Activated T-helper 2 cell treated with anti-CD3 and anti-CD28 coated beads, Interferon-gamma antibody, Interleukin-2, Interleukin-4, amounts not matched to agents 10 μg/mL and 5 μg/mL and 100 μg/mL, durations not matched to agents 14 hours and 24 hours and 36 hours (primary cell): ENCODE measurements at regions not wholly inside any gene's neighbourhood (a gene's known extent, or its start where the extent isn't known, plus 50 kb on each side); places are given as distances from the start of the nearest gene placed in this dataset.

Experiments
- DNase-seq: peaks from one replicate; pipeline ENCODE4 v3.0.0; 2021; ENCODE audit warnings: low spot score
- H3K27ac Mint-ChIP-seq: one replicate; pipeline ENCODE4 v1.8.0; 2021; ENCODE audit warnings: mixed read lengths
- H3K27me3 Mint-ChIP-seq: one replicate; pipeline ENCODE4 v1.8.0; 2021; ENCODE audit warnings: low read depth, mixed read lengths
- H3K36me3 Mint-ChIP-seq: one replicate; pipeline ENCODE4 v1.8.0; 2021; ENCODE audit warnings: low read depth, mixed read lengths
- H3K4me1 Mint-ChIP-seq: one replicate; pipeline ENCODE4 v1.8.0; 2021; ENCODE audit warnings: low read depth, mixed read lengths
- H3K4me3 Mint-ChIP-seq: one replicate; pipeline ENCODE4 v1.8.0; 2021; ENCODE audit warnings: low read depth, mild to moderate bottlenecking, moderate library complexity, mixed read lengths
- H3K9me3 Mint-ChIP-seq: one replicate; pipeline ENCODE4 v1.8.0; 2021; ENCODE audit warnings: mixed read lengths
- intact Hi-C: fragments of 100-400 bp; cut with micrococcal nuclease; formaldehyde crosslinking; loops from one replicate; pipeline ENCODE4 v1.15.1; 2023

- no peaks in the 10 kb centered on the region for H3K4me1 Mint-ChIP-seq
- no peak overlapping the region for H3K4me3 Mint-ChIP-seq
- no peak for DNase-seq
- H3K27me3 Mint-ChIP-seq: no peaks in the 10 kb centered on the region
- no peaks in the 10 kb centered on the region for H3K9me3 Mint-ChIP-seq
- intact Hi-C loops: no loop called here
- no peaks in the 10 kb centered on the region for H3K36me3 Mint-ChIP-seq
- no peak overlapping the region for H3K27ac Mint-ChIP-seq
Observed at GRCh38 chr5:130278136-130278535, 373.9 kb downstream of the CHSY3 start.

DNA sequence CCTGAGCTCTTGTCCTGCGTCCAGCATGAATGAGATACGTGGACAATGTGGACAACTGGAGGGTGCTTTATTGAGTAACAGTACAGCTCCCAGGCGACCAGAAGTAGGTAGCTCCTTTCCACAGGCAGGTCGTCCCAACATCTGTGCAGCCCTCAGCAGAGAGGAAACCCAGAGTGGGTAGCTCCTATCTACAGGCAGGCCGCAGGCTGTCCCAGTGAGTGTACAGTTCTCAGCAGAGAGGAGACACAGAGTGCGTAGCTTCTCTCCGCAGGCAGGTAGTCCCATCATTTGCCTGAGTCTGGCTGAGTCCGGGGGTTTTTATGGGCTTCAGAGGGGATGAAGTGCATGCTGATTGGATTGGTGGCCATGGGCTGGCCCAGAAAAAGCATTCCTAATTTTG lies 373.3 kb downstream of the CHSY3 start:
- Mint-ChIP-seq H3K27me3 (no peaks in the 10 kb centered on the region), H3K36me3 (no peaks in the 10 kb centered on the region), H3K4me3 (no peak overlapping the region), H3K9me3 (no peaks in the 10 kb centered on the region), H3K27ac (no peak overlapping the region), H3K4me1 (no peaks in the 10 kb centered on the region)
- DNase-seq: no peak
- intact Hi-C loops: no loop called here

- no peak overlapping the region for H3K4me3 Mint-ChIP-seq
- no peaks in the 10 kb centered on the region for H3K36me3 Mint-ChIP-seq
- H3K27ac Mint-ChIP-seq: no peak overlapping the region
- H3K9me3 Mint-ChIP-seq: no peaks in the 10 kb centered on the region
- intact Hi-C loops: no loop called here
- no peaks in the 10 kb centered on the region for H3K4me1 Mint-ChIP-seq
- no peaks in the 10 kb centered on the region for H3K27me3 Mint-ChIP-seq
- no peak for DNase-seq
Observed at GRCh38 chr5:130277002-130277401, 372.7 kb downstream of the CHSY3 start.

- no peak for DNase-seq
- Mint-ChIP-seq H3K27ac (no peak overlapping the region), H3K4me3 (no peak overlapping the region), H3K27me3 (no peaks in the 10 kb centered on the region), H3K4me1 (no peaks in the 10 kb centered on the region), H3K9me3 (no peaks in the 10 kb centered on the region), H3K36me3 (no peaks in the 10 kb centered on the region)
- intact Hi-C loops: no loop called here
Observed at GRCh38 chr5:130272837-130273236, 368.6 kb downstream of the CHSY3 start.

DNA sequence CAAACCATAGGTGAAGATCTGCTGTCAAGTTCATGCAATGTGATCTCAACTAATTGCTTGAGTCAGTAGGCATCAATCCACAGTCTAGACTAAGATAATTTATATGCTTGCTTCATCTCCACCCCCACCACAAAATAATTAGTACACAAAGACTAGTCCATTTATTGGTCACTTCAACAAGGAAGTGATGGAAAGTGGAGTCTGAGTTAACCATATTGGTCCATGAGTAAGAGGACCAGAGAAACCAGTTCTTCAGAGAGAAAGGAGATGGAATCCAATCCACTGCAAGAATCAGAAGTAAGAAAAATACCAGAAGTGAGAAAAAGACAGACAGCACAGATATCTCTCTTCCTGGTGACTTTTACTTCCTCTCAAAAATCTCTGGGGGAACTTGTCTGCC lies 366.5 kb downstream of the CHSY3 start:
- no peaks in the 10 kb centered on the region for H3K27me3 Mint-ChIP-seq
- DNase-seq: no peak
- H3K4me1 Mint-ChIP-seq: no peaks in the 10 kb centered on the region
- no peaks in the 10 kb centered on the region for H3K9me3 Mint-ChIP-seq
- H3K36me3 Mint-ChIP-seq: no peaks in the 10 kb centered on the region
- intact Hi-C loops: no loop called here
- H3K27ac Mint-ChIP-seq: no peak overlapping the region
- no peak overlapping the region for H3K4me3 Mint-ChIP-seq

GRCh38 chr5:130268489-130268888 lies 364.2 kb downstream of the CHSY3 start:
- no peaks in the 10 kb centered on the region for H3K36me3 Mint-ChIP-seq
- H3K27me3 Mint-ChIP-seq: no peaks in the 10 kb centered on the region
- H3K27ac Mint-ChIP-seq: no peak overlapping the region
- no peak overlapping the region for H3K4me3 Mint-ChIP-seq
- intact Hi-C loops: no loop called here
- no peak for DNase-seq
- no peaks in the 10 kb centered on the region for H3K9me3 Mint-ChIP-seq
- no peaks in the 10 kb centered on the region for H3K4me1 Mint-ChIP-seq

DNA sequence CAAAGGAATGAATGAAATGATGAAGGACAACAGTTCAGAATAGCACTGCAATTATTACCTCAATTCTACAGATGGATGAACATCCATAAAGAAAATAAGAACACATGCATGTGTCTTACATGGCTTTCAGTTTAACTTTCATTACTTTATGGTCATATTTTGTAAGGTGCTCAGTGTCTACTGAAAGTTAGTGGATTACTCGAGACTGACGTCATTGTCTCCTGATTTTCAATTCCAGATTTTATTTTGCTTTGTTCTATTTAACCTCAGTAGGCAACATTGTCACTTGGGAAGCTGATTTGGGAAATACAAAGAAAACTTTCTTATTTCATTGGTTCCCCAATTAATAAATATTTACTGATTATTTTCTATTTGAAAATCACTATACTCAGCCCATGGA lies 363.7 kb downstream of the CHSY3 start:
- no peaks in the 10 kb centered on the region for H3K9me3 Mint-ChIP-seq
- H3K27ac Mint-ChIP-seq: no peak overlapping the region
- intact Hi-C loops: no loop called here

GRCh38 chr5:130260481-130260880 lies 356.2 kb downstream of the CHSY3 start:
- no peaks in the 10 kb centered on the region for H3K4me1 Mint-ChIP-seq
- H3K9me3 Mint-ChIP-seq: no peaks in the 10 kb centered on the region
- no peak overlapping the region for H3K27ac Mint-ChIP-seq
- H3K4me3 Mint-ChIP-seq: no peak overlapping the region
- H3K27me3 Mint-ChIP-seq: no peaks in the 10 kb centered on the region
- no peaks in the 10 kb centered on the region for H3K36me3 Mint-ChIP-seq
- DNase-seq: no peak
- intact Hi-C loops: no loop called here

More for the DNA sequence above, 363.7 kb downstream of the CHSY3 start:
- Mint-ChIP-seq H3K36me3 (no peaks in the 10 kb centered on the region), H3K4me3 (no peak overlapping the region), H3K4me1 (no peaks in the 10 kb centered on the region), H3K27me3 (no peaks in the 10 kb centered on the region)
- no peak for DNase-seq

GRCh38 chr5:130251931-130252330 lies 347.7 kb downstream of the CHSY3 start:
- intact Hi-C loops: no loop called here
- no peak for DNase-seq
- no peaks in the 10 kb centered on the region for H3K4me1 Mint-ChIP-seq
- H3K27ac Mint-ChIP-seq: no peak overlapping the region
- no peaks in the 10 kb centered on the region for H3K27me3 Mint-ChIP-seq
- H3K36me3 Mint-ChIP-seq: no peaks in the 10 kb centered on the region
- H3K9me3 Mint-ChIP-seq: no peaks in the 10 kb centered on the region
- no peak overlapping the region for H3K4me3 Mint-ChIP-seq

- no peaks in the 10 kb centered on the region for H3K36me3 Mint-ChIP-seq
- no peak overlapping the region for H3K27ac Mint-ChIP-seq
- H3K4me1 Mint-ChIP-seq: no peaks in the 10 kb centered on the region
- intact Hi-C loops: no loop called here
- no peaks in the 10 kb centered on the region for H3K9me3 Mint-ChIP-seq
- H3K27me3 Mint-ChIP-seq: no peaks in the 10 kb centered on the region
- no peak overlapping the region for H3K4me3 Mint-ChIP-seq
- no peak for DNase-seq
Observed at GRCh38 chr5:130243641-130244040, 339.4 kb downstream of the CHSY3 start.

DNA sequence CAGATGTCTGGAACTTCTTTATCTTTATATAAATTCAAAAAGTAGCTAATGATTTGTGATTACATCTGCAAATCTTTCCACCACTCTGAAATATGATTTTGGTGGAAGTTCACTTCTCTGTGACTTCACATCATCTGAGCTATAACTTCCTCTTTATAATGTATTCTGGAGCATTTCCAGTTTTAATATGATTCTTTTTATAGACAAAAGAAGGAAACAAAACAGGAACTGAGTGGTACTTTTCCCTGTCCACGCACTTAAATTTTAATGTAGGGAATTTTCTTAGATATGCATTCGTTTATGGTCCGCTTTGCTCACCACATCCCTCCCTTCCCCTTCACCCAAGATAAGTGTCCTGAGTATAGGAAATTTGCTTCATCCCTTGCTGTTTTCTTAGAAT lies 333.5 kb downstream of the CHSY3 start:
- Mint-ChIP-seq H3K27me3 (no peaks in the 10 kb centered on the region), H3K9me3 (peaks cover 8% of the 10 kb centered on the region), H3K4me3 (no peak overlapping the region), H3K36me3 (no peaks in the 10 kb centered on the region), H3K4me1 (no peaks in the 10 kb centered on the region), H3K27ac (no peak overlapping the region)
- no peak for DNase-seq
- intact Hi-C loops: no loop called here
